GM10266 (cell line): ENCODE measurements at regions not wholly inside any gene's neighbourhood (a gene's known extent, or its start where the extent isn't known, plus 50 kb on each side); places are given as distances from the start of the nearest gene placed in this dataset.
"Not testable (repeated sequence)": the region's sequence is repeated elsewhere in the genome, so short reads cannot be mapped to it uniquely, and the experiment has no call there.

Source experiments
- DNase-seq: peaks from one replicate; pipeline ENCODE4 v3.0.0; 2012; ENCODE audit errors: extremely low spot score
- TF ChIP-seq, protein P1 (sequence below): IDR thresholded peaks from 2 replicates; pipeline ENCODE4 v1.5.1; 2012; ENCODE audit warnings: mild to moderate bottlenecking, low read depth; ENCODE audit not compliant: control insufficient read depth, insufficient read depth; ENCODE audit errors: missing control alignments

DNA sequence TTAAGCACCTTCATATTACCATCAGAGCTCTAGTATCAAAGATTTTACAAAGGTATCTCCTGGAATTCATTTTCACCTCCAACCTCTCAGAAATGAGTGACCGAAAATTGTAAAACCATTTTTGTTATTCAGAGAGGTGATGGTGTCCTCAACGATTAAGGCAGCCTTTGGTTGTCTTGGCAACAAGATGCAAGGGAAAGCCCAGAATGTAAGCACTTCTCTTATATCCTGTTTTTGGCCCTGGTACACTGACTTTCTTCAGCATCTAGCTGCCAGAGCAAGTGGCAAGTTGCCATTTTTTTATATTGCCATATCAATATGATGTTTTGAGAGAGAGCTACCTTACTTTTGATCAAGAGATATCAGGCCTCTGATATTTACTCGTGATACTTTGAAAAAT, 384.9 kb upstream of the NECTIN3 start:
- TF ChIP-seq, protein P1, sequence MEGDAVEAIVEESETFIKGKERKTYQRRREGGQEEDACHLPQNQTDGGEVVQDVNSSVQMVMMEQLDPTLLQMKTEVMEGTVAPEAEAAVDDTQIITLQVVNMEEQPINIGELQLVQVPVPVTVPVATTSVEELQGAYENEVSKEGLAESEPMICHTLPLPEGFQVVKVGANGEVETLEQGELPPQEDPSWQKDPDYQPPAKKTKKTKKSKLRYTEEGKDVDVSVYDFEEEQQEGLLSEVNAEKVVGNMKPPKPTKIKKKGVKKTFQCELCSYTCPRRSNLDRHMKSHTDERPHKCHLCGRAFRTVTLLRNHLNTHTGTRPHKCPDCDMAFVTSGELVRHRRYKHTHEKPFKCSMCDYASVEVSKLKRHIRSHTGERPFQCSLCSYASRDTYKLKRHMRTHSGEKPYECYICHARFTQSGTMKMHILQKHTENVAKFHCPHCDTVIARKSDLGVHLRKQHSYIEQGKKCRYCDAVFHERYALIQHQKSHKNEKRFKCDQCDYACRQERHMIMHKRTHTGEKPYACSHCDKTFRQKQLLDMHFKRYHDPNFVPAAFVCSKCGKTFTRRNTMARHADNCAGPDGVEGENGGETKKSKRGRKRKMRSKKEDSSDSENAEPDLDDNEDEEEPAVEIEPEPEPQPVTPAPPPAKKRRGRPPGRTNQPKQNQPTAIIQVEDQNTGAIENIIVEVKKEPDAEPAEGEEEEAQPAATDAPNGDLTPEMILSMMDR, result no peak
- DNase-seq, result no peak

DNA sequence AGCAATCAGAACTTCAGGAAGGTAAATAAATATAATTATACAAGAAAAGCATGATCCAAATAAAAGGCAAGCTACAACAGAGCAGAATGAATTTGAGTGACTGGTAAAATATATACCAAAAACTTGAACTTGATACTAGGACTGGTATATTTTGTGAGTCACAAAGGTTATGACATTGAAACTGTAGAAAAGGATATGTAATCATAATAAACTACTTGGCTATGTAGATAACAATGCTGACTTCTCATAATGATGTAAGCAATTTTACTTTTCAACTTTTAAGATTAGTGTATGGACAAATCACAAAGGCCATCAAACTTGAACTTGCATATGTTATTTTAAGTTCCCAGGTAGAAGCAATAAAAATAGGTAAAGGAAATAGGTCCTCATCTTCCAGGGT, 384.5 kb upstream of the NECTIN3 start:
- TF ChIP-seq, protein P1, result no peak
- no peak for DNase-seq

DNA sequence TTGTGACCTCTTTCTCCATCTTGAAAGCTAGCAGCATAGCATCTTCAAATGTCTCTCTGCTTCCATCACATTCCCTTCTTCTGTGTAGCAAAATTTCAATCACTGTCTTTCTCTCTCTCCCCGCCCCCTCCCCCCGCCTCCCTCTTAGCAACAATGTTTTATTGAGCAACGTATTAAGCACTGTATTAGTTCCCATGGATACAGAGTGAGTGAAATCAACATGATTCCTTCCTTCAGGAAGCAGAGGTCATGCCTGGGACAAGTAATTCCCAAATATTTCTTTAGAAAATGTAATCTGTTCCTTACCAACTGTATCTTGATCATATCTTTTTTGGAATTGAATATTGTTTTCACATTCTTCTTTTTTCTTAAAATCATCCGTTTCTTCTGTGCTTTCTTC, 373.7 kb upstream of the NECTIN3 start:
- TF ChIP-seq, protein P1, result no peak
- no peak for DNase-seq

DNA sequence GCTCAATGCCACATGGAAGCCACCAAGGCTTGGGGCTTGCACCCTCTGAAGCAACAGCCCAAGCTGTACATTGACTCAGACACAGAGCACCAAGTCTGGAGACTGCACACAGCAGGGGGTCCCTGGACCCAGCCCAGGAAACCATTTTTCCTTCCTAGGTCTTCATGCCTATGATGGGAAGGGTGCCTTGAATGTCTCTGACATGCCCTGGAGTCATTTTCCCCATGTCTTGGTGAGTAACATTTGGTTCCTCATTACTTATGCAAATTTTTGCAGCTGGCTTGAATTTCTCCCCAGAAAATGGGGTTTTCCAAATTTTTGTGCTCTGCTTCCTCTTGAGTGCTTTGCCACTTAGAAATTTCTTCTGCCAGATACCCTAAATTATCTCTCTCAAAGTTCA, 367.3 kb upstream of the NECTIN3 start:
- not testable (repeated sequence) for DNase-seq

DNA sequence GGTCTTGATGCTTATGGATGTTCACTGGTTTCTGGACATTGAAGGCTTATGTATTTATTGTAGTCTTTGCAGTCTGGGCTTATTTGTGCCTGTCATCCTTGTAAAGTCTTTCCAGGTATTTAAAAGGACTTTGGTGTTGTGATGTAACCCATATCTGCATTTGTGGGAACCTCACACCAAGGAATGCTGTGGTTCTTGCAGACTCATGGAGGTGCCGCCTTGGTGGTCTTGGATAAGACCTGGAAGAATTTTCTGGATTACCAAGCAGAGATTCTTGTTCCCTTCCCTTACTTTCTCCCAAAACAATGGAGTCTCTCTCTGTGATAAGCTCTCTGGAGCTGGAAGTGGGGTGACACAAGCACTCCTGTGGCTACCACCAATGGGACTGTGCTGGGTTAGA, 363.5 kb upstream of the NECTIN3 start:
- DNase-seq, result no peak
- TF ChIP-seq, protein P1, result no peak

DNA sequence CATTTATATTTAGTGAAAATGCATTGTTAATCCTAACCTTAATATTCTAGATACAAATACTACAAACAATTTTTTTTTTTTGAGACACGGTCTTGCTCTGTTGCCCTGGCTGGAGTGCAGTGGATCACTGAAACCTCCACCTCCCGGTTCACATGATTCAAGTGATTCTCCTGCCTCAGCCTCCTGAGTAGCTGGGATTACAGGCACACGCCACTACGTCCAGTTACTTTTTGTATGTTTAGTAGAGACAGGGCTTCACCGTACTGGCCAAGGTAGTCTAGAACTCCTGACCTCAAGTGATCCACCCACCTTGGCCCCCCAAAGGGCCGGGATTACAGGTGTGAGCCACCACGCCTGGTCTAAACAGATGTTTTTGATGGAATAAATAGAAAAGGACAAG, 361.5 kb upstream of the NECTIN3 start:
- no peak for DNase-seq
- TF ChIP-seq, protein P1, result no peak

DNA sequence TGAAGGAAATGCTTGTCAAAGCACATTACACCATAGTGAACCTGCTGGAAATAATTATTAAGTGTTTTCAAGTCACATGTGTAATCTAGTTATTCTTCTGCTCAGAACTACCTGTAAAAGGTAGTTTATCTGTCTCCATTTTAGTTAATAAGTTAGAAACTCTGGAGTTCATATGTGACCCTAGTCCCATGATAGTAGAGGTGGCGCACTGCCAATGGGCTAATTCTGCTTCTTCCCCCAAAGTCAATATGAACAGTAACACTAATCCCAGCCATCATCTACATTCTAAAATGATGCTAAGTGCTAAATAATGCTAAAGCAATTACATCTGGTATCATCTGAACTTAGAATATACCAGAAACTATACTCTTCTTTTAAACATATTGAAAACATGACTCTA, 361.0 kb upstream of the NECTIN3 start:
- DNase-seq, result no peak
- TF ChIP-seq, protein P1, result no peak

DNA sequence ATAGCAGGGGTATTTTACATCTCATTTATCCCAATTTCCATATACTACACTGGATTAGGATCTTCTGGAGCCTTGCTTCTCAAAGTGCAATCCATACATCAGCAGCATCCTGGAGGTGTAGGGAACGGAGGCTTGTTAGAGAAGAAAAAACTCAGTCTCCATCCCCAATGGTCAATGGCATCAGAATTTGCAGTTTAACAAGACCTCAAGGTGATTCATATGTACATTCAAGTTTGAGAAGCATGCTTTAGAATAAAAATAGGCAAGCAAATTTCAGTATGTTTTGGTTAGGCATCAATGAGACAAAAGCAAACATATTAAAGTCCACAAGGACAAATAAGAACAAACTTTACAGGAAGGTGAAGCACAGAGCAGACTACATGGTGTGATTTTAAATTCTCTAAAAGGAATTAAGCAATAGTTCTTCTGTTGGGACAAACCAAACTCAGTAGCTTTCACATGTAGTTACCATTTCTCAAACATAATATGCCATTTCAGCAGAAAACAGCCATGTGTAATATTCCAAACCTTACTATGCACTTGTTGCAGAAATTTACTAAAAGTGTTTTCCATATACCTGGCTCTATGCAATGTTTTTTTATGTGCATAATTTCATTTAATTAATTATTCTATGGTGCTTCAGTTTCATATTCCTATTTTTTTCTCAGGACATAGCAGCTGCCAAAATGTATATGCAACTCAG, 360.3 kb upstream of the NECTIN3 start:
- DNase-seq, result no peak
- TF ChIP-seq, protein P1, result no peak
